Endothelial cell of umbilical vein (primary cell): ENCODE measurements at regions not wholly inside any gene's neighbourhood (a gene's known extent, or its start where the extent isn't known, plus 50 kb on each side); places are given as distances from the start of the nearest gene placed in this dataset.

Experiments used
- BruUV-seq: library from RNA; stranded (reverse); fragments of 400-500 nt; replicated peaks from 2 replicates; lab custom pipeline; 2021; lab: Mats Ljungman, UMichigan
- CTCF ChIA-PET: fragments of 300-600, 350-600 bp; sonication (Branson Sonifier 250); formaldehyde crosslinking; loops from one replicate; lab custom pipeline; 2021; ENCODE audit warnings: antibody characterized with exemption, inconsistent platforms; lab: Charles Lee
- POLR2A ChIA-PET: fragments of 300-600, 350-600 bp; sonication (Branson Sonifier 250); formaldehyde crosslinking; loops from one replicate; lab custom pipeline; 2021; ENCODE audit warnings: antibody characterized with exemption, inconsistent platforms; lab: Charles Lee
- DNase-seq: peaks from one replicate; pipeline ENCODE4 v3.0.0-alpha.2; 2011; ENCODE audit warnings: low read depth, low spot score
- FAIRE-seq: peaks from 2 replicates; lab custom pipeline; 2011; peaks lifted over from hg19 to GRCh38; lab: Jason Lieb, UNC
- H2AFZ ChIP-seq: 2 replicates; pipeline ENCODE4 v1.6.0; 2012; ENCODE audit warnings: low read depth, low read length, control low read depth, inconsistent platforms
- H3K27ac ChIP-seq: 2 replicates; pipeline ENCODE4 v1.5.1; 2011; ENCODE audit warnings: low read depth, mild to moderate bottlenecking, control low read depth, low read length, moderate library complexity; ENCODE audit not compliant: insufficient read depth
- H3K27me3 ChIP-seq, 2 experiments: 2 replicates each; pipeline versions ENCODE4 v1.6.0 to v1.6.1; 2011; ENCODE audit warnings: low read length in 2 of 2, mixed read lengths in 1 of 2; ENCODE audit not compliant: control insufficient read depth in 2 of 2, insufficient read depth in 2 of 2
- H3K36me3 ChIP-seq, 2 experiments: 2 replicates in 1 of 2; 3 replicates in 1 of 2; pipeline ENCODE4 v1.5.1; 2011; ENCODE audit warnings: low read length in 2 of 2, mild to moderate bottlenecking in 1 of 2, moderate library complexity in 1 of 2; ENCODE audit not compliant: control insufficient read depth in 2 of 2, insufficient read depth in 2 of 2; ENCODE audit errors: extremely low read depth in 1 of 2
- H3K4me1 ChIP-seq: 3 replicates; pipeline ENCODE4 v1.5.1; 2011; ENCODE audit warnings: mild to moderate bottlenecking, low read length; ENCODE audit not compliant: control insufficient read depth, insufficient read depth; ENCODE audit errors: extremely low read depth
- H3K4me2 ChIP-seq: 2 replicates; pipeline ENCODE4 v1.6.1; 2011; ENCODE audit warnings: low read length, control low read depth, mixed read lengths; ENCODE audit not compliant: insufficient read depth
- H3K4me3 ChIP-seq, 3 experiments: fragments of 200-600 bp in 1 of 3; sonication (generic), shearing (Covaris generic) in 1 of 3; replicated peaks in 1 of 3; 2 replicates each; pipeline ENCODE4 v1.5.1; 2011 to 2016; ENCODE audit warnings: control low read depth in 3 of 3, low read length in 3 of 3, mild to moderate bottlenecking in 2 of 3, inconsistent platforms in 1 of 3, low read depth in 1 of 3, moderate library complexity in 1 of 3; ENCODE audit not compliant: insufficient read depth in 1 of 3
- H3K79me2 ChIP-seq: 2 replicates; pipeline ENCODE4 v1.6.0; 2012; ENCODE audit warnings: low read length, inconsistent platforms; ENCODE audit not compliant: control insufficient read depth, insufficient read depth
- H3K9ac ChIP-seq: replicated peaks from 2 replicates; pipeline ENCODE3; 2011; ENCODE audit warnings: low read length, control low read depth; ENCODE audit not compliant: insufficient read depth; ENCODE audit errors: extremely low read depth
- H3K9me1 ChIP-seq: replicated peaks from 3 replicates; pipeline ENCODE4 v1.6.0; 2011; ENCODE audit warnings: mild to moderate bottlenecking, low read length; ENCODE audit not compliant: control insufficient read depth, insufficient read depth; ENCODE audit errors: extremely low read depth
- H3K9me3 ChIP-seq: replicated peaks from 2 replicates; pipeline ENCODE4 v1.5.1; 2012; ENCODE audit warnings: low read length, inconsistent platforms; ENCODE audit not compliant: control insufficient read depth, insufficient read depth
- H4K20me1 ChIP-seq: replicated peaks from 2 replicates; pipeline ENCODE3; 2011; ENCODE audit warnings: mild to moderate bottlenecking, low read length; ENCODE audit not compliant: control insufficient read depth, insufficient read depth; ENCODE audit errors: extremely low read depth
- EZH2 ChIP-seq: IDR thresholded peaks from 2 replicates; pipeline ENCODE4 v1.6.1; 2012; ENCODE audit warnings: borderline replicate concordance, low read depth, mild to moderate bottlenecking, moderate library complexity, low read length, inconsistent platforms; ENCODE audit not compliant: severe bottlenecking
- FOS ChIP-seq: IDR thresholded peaks from 2 replicates; pipeline ENCODE4 v1.6.1; 2011; ENCODE audit warnings: mild to moderate bottlenecking, low read length, moderate library complexity, borderline replicate concordance; ENCODE audit not compliant: insufficient read depth
- GATA2 ChIP-seq: IDR thresholded peaks from 2 replicates; pipeline ENCODE4 v1.7.0; 2011; ENCODE audit warnings: low read depth, mild to moderate bottlenecking, moderate library complexity, mixed read lengths, low read length; ENCODE audit not compliant: insufficient read length, insufficient read depth
- JUN ChIP-seq: IDR thresholded peaks from 2 replicates; pipeline ENCODE4 v1.6.1; 2011; ENCODE audit warnings: borderline replicate concordance, low read depth; ENCODE audit not compliant: insufficient read length, insufficient read depth
- MYC ChIP-seq: IDR thresholded peaks from one replicate; pipeline ENCODE4 v1.6.1; 2011; ENCODE audit warnings: mild to moderate bottlenecking, low read depth, low read length
- POLR2A ChIP-seq: IDR thresholded peaks from 2 replicates; pipeline ENCODE4 v1.6.1; 2012; ENCODE audit warnings: low read depth, mild to moderate bottlenecking, control low read depth, low read length
- POLR2AphosphoS5 ChIP-seq: IDR thresholded peaks from 2 replicates; pipeline ENCODE4 v1.6.1; 2012; ENCODE audit warnings: low read depth, mild to moderate bottlenecking, control low read depth, low read length, moderate library complexity; ENCODE audit not compliant: insufficient read depth
- dilution Hi-C: fragments of 300-500 bp; cut with MboI; formaldehyde crosslinking; loops from one replicate; pipeline ENCODE4 v1.15.0; 2019; ENCODE audit warnings: low sequenced_read_pairs; ENCODE audit not compliant: extremely low pct_ligation_motif_present
- intact Hi-C: fragments of 100-400 bp; cut with micrococcal nuclease; formaldehyde crosslinking; loops from one replicate; pipeline ENCODE4 v1.10.0; 2022
- TF ChIP-seq, protein P1 (sequence below), 2 donors: IDR thresholded peaks; 1 replicate in 1 of 2; 2 replicates in 1 of 2; pipeline ENCODE4 v1.5.1; 2011; ENCODE audit warnings: low read length in 2 of 2, mild to moderate bottlenecking in 2 of 2, moderate library complexity in 2 of 2, control low read depth in 1 of 2, inconsistent platforms in 1 of 2, low read depth in 1 of 2; ENCODE audit not compliant: insufficient read depth in 1 of 2; ENCODE audit errors: extremely low read depth in 1 of 2
- TF ChIP-seq, protein P2 (sequence below): IDR thresholded peaks from 2 replicates; pipeline ENCODE4 v1.6.1; 2011; ENCODE audit not compliant: insufficient read depth, insufficient read length

DNA sequence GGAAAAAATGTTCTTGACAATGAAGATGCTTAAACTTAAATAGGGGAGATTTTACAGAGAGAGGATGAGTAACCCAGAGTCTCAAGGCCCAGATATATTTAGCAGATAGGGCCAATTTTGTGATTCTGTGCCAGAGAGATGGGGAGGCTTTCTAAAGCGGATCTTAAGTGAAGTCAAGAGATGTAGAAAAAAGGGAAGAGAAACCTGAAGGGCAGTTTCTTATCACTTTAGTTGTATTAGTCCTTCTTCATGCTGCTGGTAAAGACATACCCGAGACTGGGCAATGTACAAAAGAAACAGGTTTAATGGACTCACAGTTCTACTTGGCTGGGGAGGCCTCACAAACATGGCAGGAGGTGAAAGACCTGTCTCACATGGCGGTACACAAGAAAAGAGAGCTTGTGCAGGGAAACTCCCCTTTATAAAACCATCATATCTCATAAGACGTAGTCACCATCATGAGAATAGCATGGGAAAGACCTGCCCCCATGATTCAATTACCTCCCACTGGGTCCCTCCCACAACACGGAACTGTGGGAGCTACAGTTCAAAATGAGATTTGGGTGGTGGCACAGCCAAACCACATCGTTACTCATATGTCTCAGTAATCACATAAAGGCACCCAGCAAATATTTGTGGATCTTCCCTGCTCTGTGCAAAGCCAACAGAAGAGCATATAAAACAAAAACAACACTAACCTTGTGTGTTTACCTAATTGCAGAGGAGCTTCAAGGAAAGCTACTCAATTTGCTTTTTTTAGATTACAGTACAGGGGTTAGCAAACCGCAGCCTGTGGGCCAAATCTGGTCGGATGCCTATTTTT, 102.6 kb upstream of the MYCBP2 start:
- BruUV-seq, result no TSS peak
- Histone ChIP-seq H3K9me1 (no peaks in the 10 kb centered on the region), H3K9me3 (no peaks in the 10 kb centered on the region), H3K9ac (no peak overlapping the region), H3K4me3 (no peak overlapping the region), H2AFZ (no peak overlapping the region), H3K27me3 (peaks cover 0 to 3% of the 10 kb centered on the region in 2 experiments), H4K20me1 (no peaks in the 10 kb centered on the region), H3K4me1 (no peaks in the 10 kb centered on the region), H3K79me2 (no peaks in the 10 kb centered on the region), H3K36me3 (no peaks in the 10 kb centered on the region), H3K4me2 (no peak overlapping the region), H3K27ac (no peak overlapping the region)
- ChIA-PET POLR2A (no interaction called here), CTCF (interaction anchor here (0.8 kb wide), 1 partner anchor 163 kb away, joined by 3 read pairs; no protein-coding TSS in a partner anchor)
- dilution Hi-C loops (no loop called here), intact Hi-C loops (no loop called here)
- DNase-seq (no peak), FAIRE-seq (no peak)
- TF ChIP-seq JUN, result no peak
- no peak for TF ChIP-seq GATA2
- TF ChIP-seq, protein P1, sequence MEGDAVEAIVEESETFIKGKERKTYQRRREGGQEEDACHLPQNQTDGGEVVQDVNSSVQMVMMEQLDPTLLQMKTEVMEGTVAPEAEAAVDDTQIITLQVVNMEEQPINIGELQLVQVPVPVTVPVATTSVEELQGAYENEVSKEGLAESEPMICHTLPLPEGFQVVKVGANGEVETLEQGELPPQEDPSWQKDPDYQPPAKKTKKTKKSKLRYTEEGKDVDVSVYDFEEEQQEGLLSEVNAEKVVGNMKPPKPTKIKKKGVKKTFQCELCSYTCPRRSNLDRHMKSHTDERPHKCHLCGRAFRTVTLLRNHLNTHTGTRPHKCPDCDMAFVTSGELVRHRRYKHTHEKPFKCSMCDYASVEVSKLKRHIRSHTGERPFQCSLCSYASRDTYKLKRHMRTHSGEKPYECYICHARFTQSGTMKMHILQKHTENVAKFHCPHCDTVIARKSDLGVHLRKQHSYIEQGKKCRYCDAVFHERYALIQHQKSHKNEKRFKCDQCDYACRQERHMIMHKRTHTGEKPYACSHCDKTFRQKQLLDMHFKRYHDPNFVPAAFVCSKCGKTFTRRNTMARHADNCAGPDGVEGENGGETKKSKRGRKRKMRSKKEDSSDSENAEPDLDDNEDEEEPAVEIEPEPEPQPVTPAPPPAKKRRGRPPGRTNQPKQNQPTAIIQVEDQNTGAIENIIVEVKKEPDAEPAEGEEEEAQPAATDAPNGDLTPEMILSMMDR (IDR thresholded peaks at IDR 0.05; ENCODE audit: extremely low read depth in 1 of 2, insufficient read depth in 1 of 2, low read depth in 1 of 2, low read length in 2 of 2), result no peak
- no peak for TF ChIP-seq POLR2AphosphoS5
- TF ChIP-seq POLR2A, result no peak
- TF ChIP-seq, protein P2, sequence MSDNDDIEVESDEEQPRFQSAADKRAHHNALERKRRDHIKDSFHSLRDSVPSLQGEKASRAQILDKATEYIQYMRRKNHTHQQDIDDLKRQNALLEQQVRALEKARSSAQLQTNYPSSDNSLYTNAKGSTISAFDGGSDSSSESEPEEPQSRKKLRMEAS, result no peak
- no peak for TF ChIP-seq FOS
- TF ChIP-seq EZH2, result no peak
- TF ChIP-seq MYC, result no peak
